ENCODE measurements at regions not wholly inside any gene's neighbourhood (a gene's known extent, or its start where the extent isn't known, plus 50 kb on each side); places are given as distances from the start of the nearest gene placed in this dataset.
A peak's percentile ranks its signal among the peaks of the same experiment; 100 is the strongest.

DNA sequence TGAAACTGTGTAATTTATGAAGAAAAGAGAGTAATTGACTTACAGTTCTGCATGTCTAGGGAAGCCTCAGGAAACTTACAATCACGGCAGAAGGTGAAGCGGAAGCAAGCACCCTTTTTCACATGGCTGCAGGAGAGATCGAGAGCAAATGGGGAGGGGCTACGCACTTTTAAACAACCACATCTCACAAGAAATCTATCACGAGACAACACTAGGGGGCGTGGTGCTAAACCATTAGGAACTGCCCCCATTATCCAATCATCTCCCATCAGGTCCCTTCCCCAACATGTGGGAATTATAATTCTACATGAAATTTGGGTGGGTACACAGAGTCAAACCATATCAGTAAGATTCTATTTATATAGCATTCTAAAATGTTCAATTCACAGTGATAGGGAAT, 114.8 kb upstream of the TRPC4 start:
- TF ChIP-seq, protein P1, sequence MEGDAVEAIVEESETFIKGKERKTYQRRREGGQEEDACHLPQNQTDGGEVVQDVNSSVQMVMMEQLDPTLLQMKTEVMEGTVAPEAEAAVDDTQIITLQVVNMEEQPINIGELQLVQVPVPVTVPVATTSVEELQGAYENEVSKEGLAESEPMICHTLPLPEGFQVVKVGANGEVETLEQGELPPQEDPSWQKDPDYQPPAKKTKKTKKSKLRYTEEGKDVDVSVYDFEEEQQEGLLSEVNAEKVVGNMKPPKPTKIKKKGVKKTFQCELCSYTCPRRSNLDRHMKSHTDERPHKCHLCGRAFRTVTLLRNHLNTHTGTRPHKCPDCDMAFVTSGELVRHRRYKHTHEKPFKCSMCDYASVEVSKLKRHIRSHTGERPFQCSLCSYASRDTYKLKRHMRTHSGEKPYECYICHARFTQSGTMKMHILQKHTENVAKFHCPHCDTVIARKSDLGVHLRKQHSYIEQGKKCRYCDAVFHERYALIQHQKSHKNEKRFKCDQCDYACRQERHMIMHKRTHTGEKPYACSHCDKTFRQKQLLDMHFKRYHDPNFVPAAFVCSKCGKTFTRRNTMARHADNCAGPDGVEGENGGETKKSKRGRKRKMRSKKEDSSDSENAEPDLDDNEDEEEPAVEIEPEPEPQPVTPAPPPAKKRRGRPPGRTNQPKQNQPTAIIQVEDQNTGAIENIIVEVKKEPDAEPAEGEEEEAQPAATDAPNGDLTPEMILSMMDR (IDR thresholded peaks at IDR 0.05) = peak; percentile 8; the same call in 1 of the 2 replicates
- no peak for TF ChIP-seq SIN3A (IDR thresholded peaks at IDR 0.05; ENCODE audit: borderline replicate concordance, insufficient read depth, low read depth, low read length)
